Ishikawa (cell line): ENCODE measurements at regions not wholly inside any gene's neighbourhood (a gene's known extent, or its start where the extent isn't known, plus 50 kb on each side); places are given as distances from the start of the nearest gene placed in this dataset.

Source experiments
- CEBPB ChIP-seq: IDR thresholded peaks from 2 replicates; pipeline ENCODE4 v1.6.1; 2012
- CREB1 ChIP-seq: IDR thresholded peaks from 2 replicates; pipeline ENCODE4 v1.6.1; 2012; ENCODE audit warnings: low read depth
- EGR1 ChIP-seq: IDR thresholded peaks from 2 replicates; pipeline ENCODE4 v1.6.1; 2012
- EP300 ChIP-seq: IDR thresholded peaks from 2 replicates; pipeline ENCODE4 v1.6.1; 2012; ENCODE audit warnings: borderline replicate concordance
- FOXM1 ChIP-seq: IDR thresholded peaks from 2 replicates; pipeline ENCODE4 v1.6.1; 2012; ENCODE audit warnings: low read depth, borderline replicate concordance
- MAX ChIP-seq: IDR thresholded peaks from 2 replicates; pipeline ENCODE4 v1.6.1; 2012
- NFIC ChIP-seq: IDR thresholded peaks from 2 replicates; pipeline ENCODE4 v1.6.1; 2012
- RAD21 ChIP-seq: IDR thresholded peaks from 2 replicates; pipeline ENCODE4 v1.6.1; 2012; ENCODE audit warnings: low read depth
- REST ChIP-seq: IDR thresholded peaks from 2 replicates; pipeline ENCODE4 v1.6.1; 2012; ENCODE audit warnings: low read depth, mild to moderate bottlenecking
- TAF1 ChIP-seq: IDR thresholded peaks from 2 replicates; pipeline ENCODE4 v1.6.1; 2012; ENCODE audit warnings: low read depth, mild to moderate bottlenecking
- TCF12 ChIP-seq: IDR thresholded peaks from 2 replicates; pipeline ENCODE4 v1.6.1; 2012; ENCODE audit warnings: low read depth
- TEAD4 ChIP-seq: IDR thresholded peaks from 2 replicates; pipeline ENCODE4 v1.6.1; 2012
- USF1 ChIP-seq: IDR thresholded peaks from 2 replicates; pipeline ENCODE4 v1.6.1; 2012
- YY1 ChIP-seq: IDR thresholded peaks from 2 replicates; pipeline ENCODE4 v1.6.1; 2012; ENCODE audit warnings: low read depth
- ZBTB7A ChIP-seq: IDR thresholded peaks from 2 replicates; pipeline ENCODE4 v1.6.1; 2012; ENCODE audit warnings: low read depth

GRCh38 chr5:163635631-163636030 lies 130.2 kb downstream of the MAT2B start:
- TF ChIP-seq REST (no peak), YY1 (no peak), ZBTB7A (no peak), TAF1 (no peak), MAX (no peak), CREB1 (no peak), NFIC (no peak), EGR1 (no peak), FOXM1 (no peak), TEAD4 (no peak), TCF12 (no peak), EP300 (no peak), USF1 (no peak), RAD21 (no peak), CEBPB (no peak)

- TF ChIP-seq TAF1: no peak
- no peak for TF ChIP-seq USF1
- no peak for TF ChIP-seq CEBPB
- TF ChIP-seq NFIC: no peak
- TF ChIP-seq FOXM1: no peak
- no peak for TF ChIP-seq REST
- no peak for TF ChIP-seq TEAD4
- TF ChIP-seq CREB1: no peak
- TF ChIP-seq EP300: no peak
- no peak for TF ChIP-seq MAX
- no peak for TF ChIP-seq TCF12
- no peak for TF ChIP-seq YY1
- TF ChIP-seq RAD21: no peak
- no peak for TF ChIP-seq EGR1
- no peak for TF ChIP-seq ZBTB7A
These were observed 137.5 kb downstream of the MAT2B start for GRCh38 chr5:163642904-163643303.

- TF ChIP-seq RAD21: no peak
- TF ChIP-seq USF1: no peak
These were observed 140.3 kb downstream of the MAT2B start for GRCh38 chr5:163645421-163646416.

- TF ChIP-seq CREB1: no peak
These were observed 144.1 kb downstream of the MAT2B start for GRCh38 chr5:163649514-163649913.

GRCh38 chr5:163653526-163653925 lies 148.1 kb downstream of the MAT2B start:
- TF ChIP-seq MAX: no peak
- TF ChIP-seq TCF12: no peak
- TF ChIP-seq YY1: no peak
- no peak for TF ChIP-seq REST
- TF ChIP-seq CREB1: no peak
